ENCODE measurements at regions not wholly inside any gene's neighbourhood (a gene's known extent, or its start where the extent isn't known, plus 50 kb on each side); places are given as distances from the start of the nearest gene placed in this dataset.

- ATAC-seq (no peak), DNase-seq (ENCODE audit: low spot score) (no peak)
- intact Hi-C loops (cut with DNase I): no loop called here
These were observed 97.9 kb upstream of the GUCY1A1 start for GRCh38 chr4:155568641-155569220.

DNA sequence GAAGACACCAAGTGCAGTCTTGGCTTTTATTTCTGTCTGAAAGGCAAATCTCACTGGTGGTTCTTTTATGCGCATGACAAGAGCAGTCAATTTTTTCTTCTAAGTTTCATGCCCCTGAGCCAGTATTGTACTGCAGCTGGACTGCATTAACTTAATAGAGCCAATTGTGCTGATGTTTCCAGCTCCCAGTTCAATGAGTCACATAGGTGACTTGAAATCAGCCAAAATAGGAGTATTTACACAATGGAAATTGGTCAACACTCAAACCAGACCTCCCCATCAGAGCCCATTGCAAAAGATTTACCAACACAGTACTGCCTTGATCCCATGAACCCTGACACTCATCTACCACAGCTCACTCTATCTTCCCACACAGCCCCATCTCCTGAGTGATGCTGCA lies 100.3 kb upstream of the GUCY1A1 start:
- no peak for DNase-seq (ENCODE audit: low spot score)
- intact Hi-C loops (cut with DNase I): no loop called here
- ATAC-seq: no peak

DNA sequence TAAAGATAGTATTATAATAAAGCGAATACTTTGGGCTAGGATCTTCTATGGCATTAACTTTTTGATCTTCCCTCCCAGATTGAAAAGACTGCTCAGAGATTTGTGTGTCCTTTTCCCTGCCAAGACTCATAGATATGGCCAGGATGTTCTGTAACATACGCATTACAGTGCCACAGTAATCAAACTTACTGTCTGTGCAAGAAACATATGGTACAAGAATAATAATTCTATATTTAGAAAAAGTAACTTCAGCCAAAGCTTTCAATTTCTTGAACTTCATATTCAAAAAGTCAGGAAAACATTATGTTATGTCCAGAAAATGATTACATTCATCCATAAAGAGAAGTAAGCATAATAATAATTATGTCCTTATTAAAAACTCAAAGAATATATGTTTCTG lies 100.9 kb upstream of the GUCY1A1 start:
- ATAC-seq (no peak), DNase-seq (ENCODE audit: low spot score) (no peak)
- intact Hi-C loops (cut with DNase I): no loop called here

GRCh38 chr4:155565330-155565729 lies 101.3 kb upstream of the GUCY1A1 start:
- intact Hi-C loops (cut with DNase I): no loop called here
- ATAC-seq (no peak), DNase-seq (ENCODE audit: low spot score) (no peak)

DNA sequence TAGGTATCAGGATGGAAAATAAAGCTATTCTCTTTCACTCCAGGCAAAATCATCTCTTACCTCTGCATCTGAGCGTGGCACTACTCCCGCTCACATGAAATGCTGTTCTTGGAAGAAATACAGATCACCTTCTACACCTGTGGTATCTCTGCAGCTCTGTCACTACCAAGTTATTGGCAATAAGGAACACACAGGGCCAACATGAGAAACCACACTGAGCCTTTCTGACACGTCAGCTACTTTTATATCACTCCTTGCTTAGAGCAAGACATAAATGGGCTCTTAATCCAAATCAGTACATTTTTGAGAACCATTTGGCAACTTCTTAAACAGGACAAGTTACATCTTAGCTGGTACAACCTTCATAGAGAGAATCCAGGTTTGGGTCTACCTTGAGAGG lies 101.8 kb upstream of the GUCY1A1 start:
- no peak for ATAC-seq
- intact Hi-C loops (cut with DNase I): no loop called here
- DNase-seq (ENCODE audit: low spot score): no peak

GRCh38 chr4:155564086-155564485 lies 102.6 kb upstream of the GUCY1A1 start:
- ATAC-seq (no peak), DNase-seq (ENCODE audit: low spot score) (no peak)
- intact Hi-C loops (cut with DNase I): no loop called here

DNA sequence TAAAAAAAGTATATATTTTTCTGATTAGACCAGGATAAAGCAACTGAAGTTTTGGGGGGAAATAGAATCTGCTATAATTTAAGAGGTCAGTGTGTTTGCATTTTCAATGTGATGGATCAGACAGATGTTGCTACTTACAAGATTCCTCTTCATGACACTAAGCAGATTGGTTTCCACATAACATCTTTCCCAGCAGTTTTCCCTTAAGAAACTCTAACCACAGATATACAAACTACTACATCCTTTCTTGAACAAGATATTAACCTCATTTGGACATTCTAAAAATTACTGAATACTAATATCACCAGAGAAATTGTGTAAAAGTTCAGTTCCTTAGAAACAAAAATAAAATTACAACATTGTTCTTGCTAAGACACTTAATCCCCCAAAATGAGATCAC lies 106.7 kb upstream of the GUCY1A1 start:
- intact Hi-C loops (cut with DNase I): no loop called here
- ATAC-seq: no peak
- DNase-seq (ENCODE audit: low spot score): no peak

DNA sequence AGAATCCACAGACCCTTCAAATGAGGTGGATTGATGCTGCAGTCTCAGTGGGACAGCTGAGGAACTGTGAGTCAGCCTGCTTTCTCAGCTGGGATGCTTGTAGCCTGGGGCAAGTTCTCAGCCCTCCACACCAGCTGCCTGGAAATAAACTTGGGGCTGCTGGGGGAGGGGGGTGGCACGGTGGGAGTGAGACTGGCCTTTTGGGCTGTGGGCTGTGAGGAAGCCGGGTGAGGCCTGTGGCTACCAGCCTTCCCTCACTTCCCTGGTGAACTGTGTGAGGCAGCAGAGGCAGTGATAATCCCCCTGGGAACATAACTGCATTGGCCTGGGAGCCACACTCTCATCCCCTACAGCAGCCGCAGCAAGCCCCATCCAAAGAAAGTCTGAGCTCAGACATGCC lies 114.5 kb upstream of the GUCY1A1 start:
- DNase-seq (ENCODE audit: low spot score) (no peak), ATAC-seq (no peak)
- intact Hi-C loops (cut with DNase I): no loop called here

- intact Hi-C loops (cut with DNase I): no loop called here
- ATAC-seq (no peak), DNase-seq (ENCODE audit: low spot score) (no peak)
These were observed 118.5 kb upstream of the GUCY1A1 start for GRCh38 chr4:155548173-155548572.

DNA sequence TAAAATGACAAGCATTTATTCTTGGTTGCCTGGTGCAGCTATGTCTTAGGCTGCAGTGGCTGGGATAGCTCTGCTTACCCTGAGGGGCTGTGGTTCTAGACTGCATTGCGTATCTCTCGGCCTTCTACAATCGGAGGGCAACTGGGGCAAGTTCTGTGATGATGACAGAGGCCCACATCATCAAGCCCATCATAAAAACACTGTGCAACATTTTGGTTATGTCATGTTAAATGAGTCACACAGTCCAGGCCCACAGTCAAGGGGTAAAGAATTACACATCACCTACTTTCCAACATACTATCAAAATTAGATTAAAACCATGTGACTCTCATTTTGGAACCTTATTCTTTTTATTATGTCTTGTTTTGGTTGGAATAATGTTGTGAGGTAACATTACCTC lies 120.2 kb upstream of the GUCY1A1 start:
- intact Hi-C loops (cut with DNase I): no loop called here
- no peak for DNase-seq (ENCODE audit: low spot score)
- ATAC-seq: no peak

- DNase-seq (ENCODE audit: low spot score) (no peak), ATAC-seq (no peak)
- intact Hi-C loops (cut with DNase I): no loop called here
These were observed 121.2 kb upstream of the GUCY1A1 start for GRCh38 chr4:155545456-155545855.

DNA sequence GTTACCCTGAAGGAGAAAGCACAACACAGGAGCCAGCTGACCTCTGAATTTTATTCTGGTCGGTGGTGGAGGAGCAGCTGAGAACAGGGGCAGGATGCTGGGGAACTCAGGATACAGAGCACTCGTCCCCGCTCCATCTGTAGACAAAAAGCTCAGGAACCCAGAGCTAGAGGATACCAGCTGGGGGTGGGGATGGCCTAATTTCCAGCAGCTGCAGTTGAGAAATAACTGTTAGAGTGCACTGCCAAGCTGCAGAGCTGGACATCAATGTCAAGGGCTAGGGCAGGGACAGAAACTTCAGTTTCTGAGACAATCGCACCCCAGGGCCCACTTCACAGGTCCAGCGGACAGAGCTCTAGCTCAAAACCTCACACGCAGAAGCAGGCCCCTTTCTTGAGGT lies 122.1 kb upstream of the GUCY1A1 start:
- no peak for ATAC-seq

DNA sequence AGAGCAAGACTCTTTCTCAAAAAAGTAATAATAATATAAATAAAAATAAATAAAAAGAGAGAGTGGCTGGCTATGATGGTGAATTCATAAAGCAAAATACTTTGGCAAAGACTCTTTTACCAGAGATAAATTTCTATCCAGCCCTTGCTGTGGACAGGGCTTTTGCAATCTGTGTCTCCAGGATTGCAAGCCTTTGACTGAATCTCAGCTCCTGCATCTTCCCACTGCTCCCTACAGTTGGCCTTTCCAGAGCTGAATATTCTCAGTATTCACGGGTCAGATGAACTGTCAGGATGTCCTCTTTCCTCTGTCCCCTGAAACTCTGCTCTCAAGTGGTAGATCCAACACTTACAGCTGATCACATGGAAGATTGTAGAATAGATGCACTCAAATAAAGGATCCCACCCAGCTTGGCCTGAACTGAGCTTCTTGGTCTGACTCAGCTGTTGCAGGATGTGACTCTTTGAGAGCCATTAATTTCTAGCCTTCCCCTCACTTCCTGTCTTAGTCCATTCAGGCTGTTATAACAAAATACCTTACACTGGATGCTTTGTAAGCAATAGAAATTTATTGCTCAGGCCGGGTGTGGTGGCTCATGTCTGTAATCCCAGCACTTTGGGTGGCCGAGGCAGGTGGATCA lies 123.4 kb upstream of the GUCY1A1 start:
- intact Hi-C loops (cut with DNase I): no loop called here
- ATAC-seq (no peak), DNase-seq (ENCODE audit: low spot score) (no peak)

More for the DNA sequence above, 122.1 kb upstream of the GUCY1A1 start:
- no peak for DNase-seq (ENCODE audit: low spot score)
- intact Hi-C loops (cut with DNase I): no loop called here

- intact Hi-C loops (cut with DNase I): no loop called here
- DNase-seq (ENCODE audit: low spot score) (no peak), ATAC-seq (no peak)
These were observed 124.2 kb upstream of the GUCY1A1 start for GRCh38 chr4:155542415-155542814.

DNA sequence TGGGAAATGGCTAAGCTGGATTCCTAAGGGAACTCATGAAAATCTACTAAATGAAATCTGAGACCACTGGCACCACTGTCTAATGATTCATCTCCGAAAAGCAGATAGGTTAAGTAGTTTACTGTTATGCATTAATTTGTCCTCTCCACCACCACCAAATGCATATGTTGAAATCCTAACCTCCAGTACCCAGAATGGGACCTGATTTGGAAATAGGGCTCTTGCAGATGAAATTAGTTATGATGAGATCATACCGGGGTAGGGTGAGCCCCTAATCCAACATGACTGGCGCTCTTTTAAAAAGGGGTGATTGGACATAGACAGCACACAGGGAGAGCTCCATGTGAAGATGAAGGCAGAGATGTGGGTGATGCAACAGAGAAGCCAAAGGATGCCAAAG lies 124.9 kb upstream of the GUCY1A1 start:
- DNase-seq (ENCODE audit: low spot score): no peak
- intact Hi-C loops (cut with DNase I): no loop called here
- no peak for ATAC-seq

DNA sequence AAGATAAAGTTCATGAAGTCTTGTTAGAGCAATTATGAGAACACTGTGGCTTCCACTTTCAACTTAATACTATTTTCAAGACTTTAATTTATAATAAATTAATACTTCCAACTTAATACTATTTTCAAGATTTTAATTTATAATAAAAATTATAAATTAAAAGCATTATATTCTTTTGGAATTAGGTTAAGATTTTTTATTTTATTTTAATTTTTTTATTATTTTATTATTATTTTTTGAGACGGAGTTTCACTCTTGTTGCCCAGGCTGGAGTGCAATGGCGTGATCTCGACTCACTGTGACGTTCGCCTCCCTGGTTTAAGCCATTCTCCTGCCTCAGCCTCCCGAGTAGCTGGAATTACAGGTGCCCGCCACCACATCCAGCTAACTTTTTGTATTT lies 126.0 kb upstream of the GUCY1A1 start:
- intact Hi-C loops (cut with DNase I): no loop called here
- ATAC-seq (no peak), DNase-seq (ENCODE audit: low spot score) (no peak)

- no peak for ATAC-seq
- intact Hi-C loops (cut with DNase I): no loop called here
- no peak for DNase-seq (ENCODE audit: low spot score)
These were observed 126.9 kb upstream of the GUCY1A1 start for GRCh38 chr4:155539746-155540145.

DNA sequence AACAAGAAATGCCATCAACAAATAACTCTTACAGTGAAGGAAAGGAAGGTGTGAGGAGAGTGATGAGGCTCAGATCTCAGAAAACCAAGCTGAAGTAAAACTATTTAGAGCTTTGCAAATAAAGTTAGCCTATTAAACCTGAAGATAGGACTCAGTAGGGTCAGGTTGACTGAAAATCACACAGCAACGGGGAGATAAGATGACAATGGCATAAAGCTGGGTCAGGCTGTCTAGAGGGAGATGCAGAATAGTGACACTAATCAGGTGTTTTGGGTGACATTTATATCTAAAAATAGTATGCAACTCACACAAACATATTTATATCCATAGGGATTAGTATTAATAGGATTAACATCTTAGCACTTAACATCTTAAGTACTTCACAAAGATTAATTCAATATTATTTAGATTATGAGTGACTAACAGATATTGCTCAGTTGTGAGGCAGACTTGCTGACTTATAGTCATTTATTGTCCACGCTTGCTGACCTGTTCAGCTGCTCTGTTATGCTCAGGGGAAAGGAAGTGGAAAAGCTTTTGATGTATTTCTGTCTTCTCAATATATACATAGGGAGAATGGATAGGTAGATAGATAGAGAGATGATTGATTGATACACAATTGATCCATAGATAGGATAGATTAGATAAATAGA lies 130.7 kb upstream of the GUCY1A1 start:
- intact Hi-C loops (cut with DNase I): no loop called here
- no peak for ATAC-seq
- no peak for DNase-seq (ENCODE audit: low spot score)

DNA sequence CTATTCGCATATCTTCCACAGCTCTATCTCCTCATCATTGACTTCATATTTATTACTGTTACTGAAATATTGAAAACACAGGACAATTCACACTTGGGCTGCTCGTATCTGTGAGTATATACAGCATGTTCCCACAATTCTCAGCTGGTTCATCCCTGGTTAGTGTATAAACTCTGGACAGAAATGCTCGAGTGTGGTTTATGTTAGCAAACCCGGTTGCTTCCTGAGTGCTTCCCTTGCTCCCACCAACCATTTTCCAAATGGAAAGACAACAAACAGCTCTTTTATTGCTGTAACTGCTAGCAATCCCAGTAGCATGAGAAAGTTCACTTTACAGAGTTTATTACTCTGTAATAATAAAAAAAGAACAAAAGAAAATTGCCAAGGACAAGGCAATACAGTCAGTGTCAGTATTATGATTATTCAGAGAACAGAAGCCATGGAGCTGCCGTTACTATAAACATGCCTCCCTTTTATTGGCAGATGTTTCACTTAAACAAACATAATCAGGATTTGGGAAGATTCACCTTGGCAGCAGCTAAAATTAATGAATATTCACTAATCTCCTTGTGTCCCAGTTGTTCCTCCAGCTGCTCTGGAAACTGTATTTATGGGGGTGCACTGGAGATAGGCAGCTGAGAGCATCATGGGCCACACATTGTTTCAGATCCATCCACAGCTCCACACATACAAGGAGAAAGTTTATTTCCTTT lies 134.1 kb upstream of the GUCY1A1 start:
- DNase-seq (ENCODE audit: low spot score): no peak

DNA sequence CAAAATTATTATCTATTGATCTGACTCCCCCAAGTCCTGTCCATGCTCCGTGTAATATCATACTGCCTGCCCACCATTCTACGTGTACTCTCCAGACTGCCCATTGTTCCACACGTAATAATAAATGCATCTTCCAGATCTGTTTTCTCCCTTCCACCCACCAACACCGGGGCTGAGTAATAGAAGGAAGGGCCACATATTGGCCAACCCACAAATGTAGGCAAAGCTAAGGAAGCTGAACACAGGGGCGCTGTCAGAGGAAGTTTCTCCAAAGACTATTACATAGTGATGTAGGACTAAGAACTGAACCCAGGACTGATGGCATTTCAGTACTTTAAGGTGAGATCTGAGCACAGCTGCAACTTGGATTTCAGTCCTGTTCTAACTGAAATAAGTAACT lies 135.8 kb upstream of the GUCY1A1 start:
- ATAC-seq (no peak), DNase-seq (ENCODE audit: low spot score) (no peak)
- intact Hi-C loops (cut with DNase I): no loop called here

More for the DNA sequence above, 134.1 kb upstream of the GUCY1A1 start:
- ATAC-seq: no peak
- intact Hi-C loops (cut with DNase I): no loop called here

All from sciatic nerve (tissue), 2 donors.